ENCODE measurements at regions not wholly inside any gene's neighbourhood (a gene's known extent, or its start where the extent isn't known, plus 50 kb on each side); places are given as distances from the start of the nearest gene placed in this dataset.

GRCh38 chr6:120852293-120852849 lies 481.9 kb downstream of the TBC1D32 start:
- no peak for DNase-seq
- Mint-ChIP-seq H3K27me3 (no peaks in the 10 kb centered on the region), H3K4me1 (no peaks in the 10 kb centered on the region), H3K27ac (no peak overlapping the region), H3K36me3 (ENCODE audit: low read depth) (no peaks in the 10 kb centered on the region), H3K9me3 (no peaks in the 10 kb centered on the region), H3K4me3 (no peak overlapping the region)
- POLR2A ChIA-PET: no interaction called here
- CTCF ChIA-PET: no interaction called here

GRCh38 chr6:120826253-120826652 lies 508.0 kb downstream of the TBC1D32 start:
- DNase-seq: peak; percentile 17
- no peak overlapping the region for H3K4me3 Mint-ChIP-seq
- ChIA-PET POLR2A (no interaction called here), CTCF (no interaction called here)
- no peak overlapping the region for H3K27ac Mint-ChIP-seq
- no peaks in the 10 kb centered on the region for H3K4me1 Mint-ChIP-seq
- H3K36me3 Mint-ChIP-seq (ENCODE audit: low read depth): no peaks in the 10 kb centered on the region
- no peaks in the 10 kb centered on the region for H3K9me3 Mint-ChIP-seq
- H3K27me3 Mint-ChIP-seq: no peaks in the 10 kb centered on the region

DNA sequence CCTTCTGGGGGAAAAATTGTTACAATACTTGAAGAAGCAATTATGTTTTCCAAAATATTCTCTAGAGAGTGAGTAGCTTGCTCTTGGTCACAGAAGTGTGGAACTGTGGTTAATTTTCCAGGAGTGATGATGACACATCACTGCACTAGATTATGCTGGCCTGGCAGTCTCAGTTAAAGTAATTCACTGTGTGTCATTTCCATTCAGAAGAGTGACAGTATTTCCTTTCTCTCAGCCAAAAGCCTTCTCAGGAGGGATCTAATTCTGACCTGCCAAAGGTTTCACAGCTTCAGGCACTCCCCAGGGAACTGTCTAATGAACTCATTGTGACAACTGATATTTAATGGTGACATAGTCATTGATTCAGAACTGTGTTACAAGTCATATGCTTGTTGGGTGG lies 517.5 kb downstream of the TBC1D32 start:
- POLR2A ChIA-PET: no interaction called here
- H3K27ac Mint-ChIP-seq: no peak overlapping the region
- no peaks in the 10 kb centered on the region for H3K4me1 Mint-ChIP-seq
- no peak overlapping the region for H3K4me3 Mint-ChIP-seq
- CTCF ChIA-PET: no interaction called here
- no peaks in the 10 kb centered on the region for H3K9me3 Mint-ChIP-seq
- no peaks in the 10 kb centered on the region for H3K36me3 Mint-ChIP-seq (ENCODE audit: low read depth)
- DNase-seq: no peak
- H3K27me3 Mint-ChIP-seq: no peaks in the 10 kb centered on the region

GRCh38 chr6:120805276-120805675 lies 529.0 kb downstream of the TBC1D32 start:
- H3K4me1 Mint-ChIP-seq: no peaks in the 10 kb centered on the region
- ChIA-PET POLR2A (no interaction called here), CTCF (no interaction called here)
- no peaks in the 10 kb centered on the region for H3K27me3 Mint-ChIP-seq
- H3K4me3 Mint-ChIP-seq: no peak overlapping the region
- peaks cover 11% of the 10 kb centered on the region for H3K9me3 Mint-ChIP-seq
- DNase-seq: no peak
- H3K36me3 Mint-ChIP-seq (ENCODE audit: low read depth): no peaks in the 10 kb centered on the region
- no peak overlapping the region for H3K27ac Mint-ChIP-seq

DNA sequence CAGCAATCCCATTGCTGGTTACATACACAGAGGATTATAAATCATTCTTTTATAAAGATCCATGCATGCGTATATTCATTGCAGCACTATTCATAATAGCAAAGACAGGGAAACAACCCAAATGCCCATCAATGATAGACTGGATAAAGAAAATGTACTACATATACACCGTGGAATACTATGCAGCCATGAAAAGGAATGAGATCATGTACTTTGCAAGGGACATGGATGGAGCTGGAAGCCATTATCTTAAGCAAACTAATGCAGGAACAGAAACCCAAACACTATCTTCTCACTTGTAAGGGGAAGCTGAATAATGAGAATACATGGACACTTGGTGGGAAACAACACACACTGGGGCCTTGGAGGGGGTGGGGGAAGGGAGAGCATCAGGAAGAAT lies 529.7 kb downstream of the TBC1D32 start:
- H3K9me3 Mint-ChIP-seq: peaks cover 11% of the 10 kb centered on the region
- no peak for DNase-seq
- H3K4me1 Mint-ChIP-seq: no peaks in the 10 kb centered on the region
- POLR2A ChIA-PET: no interaction called here
- H3K27me3 Mint-ChIP-seq: no peaks in the 10 kb centered on the region
- H3K27ac Mint-ChIP-seq: no peak overlapping the region
- CTCF ChIA-PET: no interaction called here
- no peak overlapping the region for H3K4me3 Mint-ChIP-seq
- H3K36me3 Mint-ChIP-seq (ENCODE audit: low read depth): no peaks in the 10 kb centered on the region

GRCh38 chr6:120786682-120787081 lies 547.6 kb downstream of the TBC1D32 start:
- no peaks in the 10 kb centered on the region for H3K4me1 Mint-ChIP-seq
- no peak overlapping the region for H3K4me3 Mint-ChIP-seq
- ChIA-PET CTCF (no interaction called here), POLR2A (no interaction called here)
- no peak overlapping the region for H3K27ac Mint-ChIP-seq
- no peaks in the 10 kb centered on the region for H3K27me3 Mint-ChIP-seq
- H3K36me3 Mint-ChIP-seq (ENCODE audit: low read depth): no peaks in the 10 kb centered on the region
- DNase-seq: no peak
- H3K9me3 Mint-ChIP-seq: no peaks in the 10 kb centered on the region

- Mint-ChIP-seq H3K4me1 (no peaks in the 10 kb centered on the region), H3K27me3 (no peaks in the 10 kb centered on the region), H3K36me3 (ENCODE audit: low read depth) (no peaks in the 10 kb centered on the region), H3K4me3 (no peak overlapping the region), H3K9me3 (no peaks in the 10 kb centered on the region), H3K27ac (no peak overlapping the region)
- CTCF ChIA-PET: no interaction called here
- POLR2A ChIA-PET: no interaction called here
- no peak for DNase-seq
Observed at GRCh38 chr6:120786256-120786655, 548.0 kb downstream of the TBC1D32 start.

- Mint-ChIP-seq H3K4me1 (no peaks in the 10 kb centered on the region), H3K4me3 (no peak overlapping the region), H3K36me3 (ENCODE audit: low read depth) (no peaks in the 10 kb centered on the region), H3K27ac (no peak overlapping the region), H3K27me3 (no peaks in the 10 kb centered on the region), H3K9me3 (no peaks in the 10 kb centered on the region)
- POLR2A ChIA-PET: no interaction called here
- CTCF ChIA-PET: no interaction called here
- DNase-seq: no peak
Observed at GRCh38 chr6:120785459-120786086, 548.7 kb downstream of the TBC1D32 start.

GRCh38 chr6:120779441-120779840 lies 554.8 kb downstream of the TBC1D32 start:
- CTCF ChIA-PET: no interaction called here
- Mint-ChIP-seq H3K4me1 (no peaks in the 10 kb centered on the region), H3K4me3 (no peak overlapping the region), H3K36me3 (ENCODE audit: low read depth) (no peaks in the 10 kb centered on the region), H3K9me3 (no peaks in the 10 kb centered on the region), H3K27ac (no peak overlapping the region), H3K27me3 (no peaks in the 10 kb centered on the region)
- no peak for DNase-seq
- POLR2A ChIA-PET: no interaction called here

GRCh38 chr6:120775698-120776097 lies 558.6 kb downstream of the TBC1D32 start:
- Mint-ChIP-seq H3K36me3 (ENCODE audit: low read depth) (no peaks in the 10 kb centered on the region), H3K27me3 (no peaks in the 10 kb centered on the region), H3K9me3 (no peaks in the 10 kb centered on the region), H3K27ac (no peak overlapping the region), H3K4me3 (no peak overlapping the region), H3K4me1 (no peaks in the 10 kb centered on the region)
- no peak for DNase-seq
- CTCF ChIA-PET: no interaction called here
- POLR2A ChIA-PET: no interaction called here

- ChIA-PET POLR2A (no interaction called here), CTCF (no interaction called here)
- H3K27ac Mint-ChIP-seq: no peak overlapping the region
- H3K9me3 Mint-ChIP-seq: no peaks in the 10 kb centered on the region
- no peaks in the 10 kb centered on the region for H3K27me3 Mint-ChIP-seq
- H3K4me3 Mint-ChIP-seq: no peak overlapping the region
- no peaks in the 10 kb centered on the region for H3K36me3 Mint-ChIP-seq (ENCODE audit: low read depth)
- no peak for DNase-seq
- H3K4me1 Mint-ChIP-seq: no peaks in the 10 kb centered on the region
Observed at GRCh38 chr6:120774275-120774674, 560.0 kb downstream of the TBC1D32 start.

DNA sequence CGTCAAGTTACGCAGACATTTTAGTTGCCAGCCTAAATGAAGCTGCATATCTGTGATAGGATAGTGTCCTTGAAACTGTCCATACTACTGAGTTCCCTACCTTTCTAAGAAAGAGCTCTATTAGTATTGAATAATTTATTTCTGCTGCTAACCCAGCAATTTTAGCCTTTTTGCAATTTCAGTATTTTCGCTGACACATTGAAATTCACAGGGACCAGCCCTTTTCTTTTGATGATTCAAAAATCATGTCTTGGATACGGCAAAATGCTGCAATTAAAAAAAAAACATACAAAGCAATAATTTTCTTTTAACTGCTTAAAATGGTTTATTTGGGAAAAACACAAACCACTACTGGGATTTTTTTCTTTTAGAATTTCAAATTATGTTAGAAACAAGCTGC lies 563.3 kb downstream of the TBC1D32 start:
- Mint-ChIP-seq H3K9me3 (no peaks in the 10 kb centered on the region), H3K4me3 (no peak overlapping the region), H3K27ac (no peak overlapping the region), H3K36me3 (ENCODE audit: low read depth) (no peaks in the 10 kb centered on the region), H3K27me3 (no peaks in the 10 kb centered on the region), H3K4me1 (no peaks in the 10 kb centered on the region)
- CTCF ChIA-PET: no interaction called here
- DNase-seq: no peak
- POLR2A ChIA-PET: no interaction called here

- no peak overlapping the region for H3K4me3 Mint-ChIP-seq
- no peak overlapping the region for H3K27ac Mint-ChIP-seq
- no peaks in the 10 kb centered on the region for H3K27me3 Mint-ChIP-seq
- H3K9me3 Mint-ChIP-seq: no peaks in the 10 kb centered on the region
- POLR2A ChIA-PET: no interaction called here
- no peaks in the 10 kb centered on the region for H3K36me3 Mint-ChIP-seq (ENCODE audit: low read depth)
- H3K4me1 Mint-ChIP-seq: no peaks in the 10 kb centered on the region
- CTCF ChIA-PET: no interaction called here
- DNase-seq: no peak
Observed at GRCh38 chr6:120764312-120764711, 570.0 kb downstream of the TBC1D32 start.

DNA sequence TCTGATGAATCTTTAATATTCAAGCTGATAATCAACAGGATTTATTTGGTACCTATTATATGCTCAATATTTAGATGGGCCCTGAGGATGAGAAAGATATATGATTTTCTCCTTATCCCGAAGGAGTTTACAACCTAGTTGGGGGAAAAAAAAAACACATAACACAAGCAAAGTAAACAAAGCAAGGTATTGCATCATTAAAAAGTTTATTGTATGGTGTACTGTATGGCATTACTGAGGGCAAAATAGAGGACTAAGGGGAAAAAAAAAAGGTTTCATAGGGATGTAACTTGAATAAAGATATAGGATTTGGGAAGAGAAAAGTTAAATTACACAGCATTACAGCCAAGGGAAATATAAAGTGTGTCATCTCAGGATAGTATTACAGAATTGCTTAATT lies 574.7 kb downstream of the TBC1D32 start:
- Mint-ChIP-seq H3K27ac (no peak overlapping the region), H3K9me3 (no peaks in the 10 kb centered on the region), H3K36me3 (ENCODE audit: low read depth) (no peaks in the 10 kb centered on the region), H3K4me1 (no peaks in the 10 kb centered on the region), H3K4me3 (no peak overlapping the region), H3K27me3 (no peaks in the 10 kb centered on the region)
- no peak for DNase-seq
- ChIA-PET CTCF (no interaction called here), POLR2A (no interaction called here)
